ENCODE measurements at regions not wholly inside any gene's neighbourhood (a gene's known extent, or its start where the extent isn't known, plus 50 kb on each side); places are given as distances from the start of the nearest gene placed in this dataset.

DNA sequence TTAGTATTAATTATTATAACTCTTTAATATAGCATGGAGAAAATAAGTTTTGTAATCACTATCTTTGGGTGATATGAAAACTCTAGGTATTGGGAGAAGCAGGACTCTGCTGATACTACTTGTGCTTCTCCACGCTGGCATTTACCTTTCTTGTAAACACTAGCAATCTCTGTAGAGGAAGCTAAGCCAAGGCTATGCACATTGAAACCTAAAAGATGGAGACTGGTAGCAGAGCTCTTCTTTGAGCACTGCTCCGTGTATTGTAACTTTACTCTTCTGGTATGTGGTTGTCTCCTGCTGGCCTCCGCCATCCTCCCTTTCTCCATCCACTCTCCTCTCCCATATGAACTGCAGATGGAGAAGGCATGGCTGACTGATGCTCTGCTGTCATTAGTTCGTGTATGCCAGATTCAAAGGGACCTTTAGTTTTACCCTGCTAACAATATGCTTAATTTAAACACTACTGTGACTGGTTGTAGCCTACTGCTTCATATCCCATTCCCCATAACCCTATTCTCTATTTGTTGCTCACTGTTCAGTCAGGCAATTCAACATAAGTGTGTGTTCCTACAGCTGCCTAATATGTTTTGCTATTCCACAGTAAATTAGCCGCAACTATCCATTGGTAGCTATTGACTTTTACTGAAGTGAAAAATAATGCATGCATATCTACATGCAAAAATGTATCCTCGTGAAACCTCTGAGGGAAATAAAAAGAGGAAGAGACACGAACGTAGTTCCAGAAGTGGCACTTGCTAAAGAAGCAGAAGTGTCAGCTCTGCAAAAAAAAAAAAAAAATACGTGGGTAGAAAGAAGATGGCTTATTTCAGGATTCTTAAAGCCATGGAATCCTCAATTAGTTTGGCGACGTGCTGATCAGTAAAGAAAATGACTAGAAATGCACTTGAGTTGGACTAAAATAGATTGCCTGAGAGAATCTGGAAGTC lies 55.6 kb upstream of the CCSER1 start:
- Histone ChIP-seq H3K4me1 (no peaks in the 10 kb centered on the region), H3K9me3 (no peaks in the 10 kb centered on the region), H3K27me3 (no peaks in the 10 kb centered on the region), H3K36me3 (ENCODE audit: low read depth, missing control alignments) (no peaks in the 10 kb centered on the region), H3K4me3 (no peak overlapping the region), H3K27ac (no peak overlapping the region)
- TF ChIP-seq, protein P1, sequence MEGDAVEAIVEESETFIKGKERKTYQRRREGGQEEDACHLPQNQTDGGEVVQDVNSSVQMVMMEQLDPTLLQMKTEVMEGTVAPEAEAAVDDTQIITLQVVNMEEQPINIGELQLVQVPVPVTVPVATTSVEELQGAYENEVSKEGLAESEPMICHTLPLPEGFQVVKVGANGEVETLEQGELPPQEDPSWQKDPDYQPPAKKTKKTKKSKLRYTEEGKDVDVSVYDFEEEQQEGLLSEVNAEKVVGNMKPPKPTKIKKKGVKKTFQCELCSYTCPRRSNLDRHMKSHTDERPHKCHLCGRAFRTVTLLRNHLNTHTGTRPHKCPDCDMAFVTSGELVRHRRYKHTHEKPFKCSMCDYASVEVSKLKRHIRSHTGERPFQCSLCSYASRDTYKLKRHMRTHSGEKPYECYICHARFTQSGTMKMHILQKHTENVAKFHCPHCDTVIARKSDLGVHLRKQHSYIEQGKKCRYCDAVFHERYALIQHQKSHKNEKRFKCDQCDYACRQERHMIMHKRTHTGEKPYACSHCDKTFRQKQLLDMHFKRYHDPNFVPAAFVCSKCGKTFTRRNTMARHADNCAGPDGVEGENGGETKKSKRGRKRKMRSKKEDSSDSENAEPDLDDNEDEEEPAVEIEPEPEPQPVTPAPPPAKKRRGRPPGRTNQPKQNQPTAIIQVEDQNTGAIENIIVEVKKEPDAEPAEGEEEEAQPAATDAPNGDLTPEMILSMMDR (IDR thresholded peaks at IDR 0.05), result no peak
- no peak for TF ChIP-seq POLR2A (IDR thresholded peaks at IDR 0.05)
- 76 to 86% methylated on average over 11 of the region's 11 CpGs for WGBS, 2 donors
- intact Hi-C loops (cut with DNase I; ENCODE audit: low total_unique reads), result no loop called here
- DNase-seq, result no peak

DNA sequence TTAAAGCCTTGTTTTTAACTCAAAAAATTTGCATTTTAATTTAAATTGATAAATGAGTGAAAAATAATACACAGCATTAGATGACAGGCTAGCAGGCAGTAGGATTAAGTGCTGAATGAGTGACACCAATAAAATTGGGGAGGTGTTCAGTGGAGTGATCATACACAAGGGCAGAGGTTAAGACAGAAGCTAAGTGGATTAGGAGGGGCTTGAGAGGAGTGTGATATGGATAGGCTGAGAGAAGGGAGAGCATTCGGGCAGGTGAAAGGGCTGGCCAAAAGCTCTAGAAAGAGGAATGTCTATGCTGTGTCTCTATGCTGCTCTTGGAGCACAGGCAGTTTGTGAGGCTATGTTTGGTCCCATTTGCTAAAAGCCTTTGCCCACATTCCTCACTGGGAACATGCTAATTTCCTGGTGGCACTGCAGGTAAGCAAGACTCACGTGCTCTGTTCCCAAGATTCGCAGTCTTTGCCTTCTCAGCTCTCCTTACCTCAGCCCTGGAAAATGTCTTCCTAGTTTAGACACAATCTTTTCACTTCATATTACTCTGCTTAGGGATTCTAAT lies 52.8 kb upstream of the CCSER1 start:
- no peak for TF ChIP-seq POLR2A (IDR thresholded peaks at IDR 0.05)
- TF ChIP-seq, protein P1 (IDR thresholded peaks at IDR 0.05), result no peak

More for the DNA sequence above, 52.8 kb upstream of the CCSER1 start:
- no peaks in the 10 kb centered on the region for H3K36me3 ChIP-seq (ENCODE audit: low read depth, missing control alignments)
- WGBS, 2 donors, result 84 to 86% methylated on average over 3 of the region's 3 CpGs
- H3K27me3 ChIP-seq, result no peaks in the 10 kb centered on the region
- DNase-seq, result no peak
- intact Hi-C loops (cut with DNase I; ENCODE audit: low total_unique reads), result no loop called here
- H3K9me3 ChIP-seq, result no peaks in the 10 kb centered on the region
- H3K27ac ChIP-seq, result no peak overlapping the region
- no peak overlapping the region for H3K4me3 ChIP-seq
- H3K4me1 ChIP-seq, result no peaks in the 10 kb centered on the region
